NCI-H2107 (cell line): ENCODE measurements at regions not wholly inside any gene's neighbourhood (a gene's known extent, or its start where the extent isn't known, plus 50 kb on each side); places are given as distances from the start of the nearest gene placed in this dataset.
"Not testable (repeated sequence)": the region's sequence is repeated elsewhere in the genome, so short reads cannot be mapped to it uniquely, and the experiment has no call there.

Experiments used
- DNase-seq: peaks from one replicate; lab custom pipeline; 2025; lab: John Stamatoyannopoulos, UW

DNA sequence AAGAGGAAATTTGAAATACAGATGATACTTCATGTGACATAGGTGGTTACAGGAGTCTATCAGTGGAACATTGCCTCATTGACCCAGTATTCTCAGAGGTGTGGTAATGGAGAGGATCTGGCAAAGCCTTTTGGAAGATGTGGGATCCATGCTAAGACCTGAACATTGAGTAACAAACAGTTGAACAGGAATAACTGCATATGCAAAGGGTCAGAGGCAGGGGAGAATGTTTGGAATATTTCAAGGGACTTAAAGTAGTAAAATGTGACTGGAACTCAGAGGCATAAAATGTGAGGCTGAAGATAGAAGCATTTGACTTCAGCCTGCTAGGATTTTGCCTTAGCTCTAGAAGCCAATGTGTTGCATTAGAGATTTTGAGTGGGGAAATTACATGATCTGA, 300.2 kb upstream of the ETAA1 start:
- no peak for DNase-seq

DNA sequence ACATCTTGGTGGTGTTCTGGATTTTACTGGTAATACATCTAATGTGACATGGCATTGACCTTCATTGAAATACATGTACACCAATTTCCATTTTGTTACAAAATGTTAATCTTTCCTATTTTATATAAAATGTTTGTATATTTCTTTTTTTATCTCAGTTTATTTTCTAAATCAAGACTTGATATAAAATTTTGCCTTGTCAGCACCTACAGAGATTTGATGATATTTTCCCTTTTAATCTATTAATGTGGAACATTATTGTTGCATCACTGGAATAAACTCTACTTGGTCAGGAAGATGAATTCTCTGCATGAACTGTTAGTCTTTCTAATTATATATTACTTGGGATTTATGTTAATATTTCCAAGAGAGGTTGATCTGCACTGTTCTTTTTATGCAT, 294.0 kb upstream of the ETAA1 start:
- no peak for DNase-seq

DNA sequence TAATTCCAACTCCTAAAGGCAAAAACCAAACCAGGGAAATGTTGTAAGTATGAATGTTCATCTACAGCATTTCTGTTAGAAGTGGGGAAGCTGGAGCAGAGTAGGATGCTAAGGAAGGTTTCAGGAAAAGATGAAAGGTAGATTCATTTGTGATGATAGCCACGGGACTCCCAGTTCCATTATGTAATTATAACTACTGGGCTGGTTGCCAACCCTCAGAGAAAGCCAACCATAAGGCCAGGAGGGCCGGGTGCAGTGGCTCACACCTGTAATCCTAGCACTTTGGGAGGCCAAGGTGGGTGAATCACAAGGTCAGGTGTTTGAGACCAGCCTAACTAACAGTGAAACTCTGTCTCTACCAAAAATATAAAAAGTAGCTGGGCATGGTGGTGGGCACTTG, 288.9 kb upstream of the ETAA1 start:
- no peak for DNase-seq

DNA sequence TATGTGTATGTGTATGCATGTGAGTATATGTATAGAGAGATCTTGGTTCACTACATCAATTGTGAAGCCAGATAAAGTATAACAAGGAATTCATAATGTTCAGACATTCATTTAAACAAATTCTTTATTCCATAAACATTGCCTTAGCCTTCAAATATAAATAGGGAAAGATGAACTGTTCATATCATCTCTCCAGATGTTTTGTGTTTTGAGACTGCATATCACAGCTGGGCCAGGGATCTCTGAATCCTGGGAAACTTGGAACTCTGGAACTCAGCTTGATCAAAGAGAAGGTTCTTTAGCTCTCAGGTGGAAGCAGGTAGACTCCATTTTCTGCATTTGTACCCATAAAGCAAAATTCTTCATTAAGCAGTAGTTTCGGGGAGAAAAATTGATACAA, 272.6 kb upstream of the ETAA1 start:
- DNase-seq = no peak

DNA sequence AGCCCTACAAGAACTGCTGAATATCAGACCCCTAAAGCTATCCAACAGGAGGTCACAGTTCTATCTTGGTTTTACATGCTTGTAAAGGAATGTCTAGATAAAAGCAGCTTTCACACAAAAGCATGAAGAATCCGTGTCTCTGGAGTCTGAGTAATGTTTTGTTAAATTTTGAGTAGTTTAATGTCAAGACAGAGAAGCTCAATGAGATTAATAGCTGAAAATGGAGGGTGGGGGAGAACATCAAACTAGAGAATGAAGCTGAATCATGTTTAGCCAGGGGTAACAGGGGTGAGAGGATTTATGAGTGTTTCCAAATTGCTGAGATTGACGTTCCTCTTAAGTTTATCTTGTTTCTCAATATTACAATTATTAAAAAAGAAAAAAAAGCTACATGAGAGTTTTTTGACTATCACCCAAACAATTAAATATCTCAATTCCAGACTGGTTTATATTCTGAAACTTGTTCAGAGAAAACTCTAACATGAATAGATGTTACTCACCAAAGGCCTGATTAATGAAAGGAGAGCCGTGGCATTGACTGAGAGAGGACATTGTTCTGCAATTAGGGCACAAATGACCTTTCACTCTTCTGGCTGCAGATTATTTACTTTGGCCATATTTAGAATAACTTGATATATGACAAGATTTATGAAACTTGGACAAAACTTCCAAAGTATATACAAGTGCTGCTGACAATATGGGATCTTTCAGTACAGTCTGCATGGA, 266.4 kb upstream of the ETAA1 start:
- DNase-seq = no peak

DNA sequence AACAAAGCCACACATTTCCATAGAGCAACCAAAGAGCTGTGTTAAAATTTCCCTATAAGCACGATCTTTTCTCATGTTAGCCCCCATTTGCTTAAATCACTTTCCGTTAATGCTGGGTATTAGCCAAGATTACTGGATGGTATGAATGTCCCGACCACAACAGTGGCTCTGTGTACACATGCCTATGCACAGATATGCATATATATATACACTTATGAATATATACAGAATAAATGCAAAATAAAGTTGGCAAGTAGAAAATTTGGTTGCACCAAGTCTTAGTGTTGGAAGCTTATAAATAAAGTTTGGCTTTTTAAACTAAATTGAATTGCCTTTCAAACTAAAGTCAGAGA, 265.9 kb upstream of the ETAA1 start:
- no peak for DNase-seq

DNA sequence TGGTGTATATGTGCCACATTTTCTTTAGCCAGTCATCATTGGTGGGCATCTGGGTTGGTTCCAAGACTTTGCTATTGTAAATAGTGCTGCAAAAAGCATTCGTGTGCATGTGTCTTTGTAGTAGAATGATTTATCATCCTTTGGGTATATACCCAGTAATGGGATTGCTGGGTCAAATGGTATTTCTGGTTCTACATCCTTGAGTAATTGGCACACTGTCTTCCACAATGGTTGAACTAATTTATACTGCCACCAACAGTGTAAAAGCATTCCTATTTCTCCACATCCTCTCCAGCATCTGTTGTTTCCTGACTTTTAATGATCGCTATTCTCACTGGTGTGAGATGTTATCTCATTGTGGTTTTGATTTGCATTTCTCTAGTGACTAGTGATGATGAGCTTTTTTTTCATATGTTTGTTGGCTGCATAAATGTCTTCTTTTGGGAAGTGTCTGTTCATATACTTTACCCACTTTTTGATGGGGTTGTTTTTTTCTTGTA, 264.6 kb upstream of the ETAA1 start:
- not testable (repeated sequence) for DNase-seq

DNA sequence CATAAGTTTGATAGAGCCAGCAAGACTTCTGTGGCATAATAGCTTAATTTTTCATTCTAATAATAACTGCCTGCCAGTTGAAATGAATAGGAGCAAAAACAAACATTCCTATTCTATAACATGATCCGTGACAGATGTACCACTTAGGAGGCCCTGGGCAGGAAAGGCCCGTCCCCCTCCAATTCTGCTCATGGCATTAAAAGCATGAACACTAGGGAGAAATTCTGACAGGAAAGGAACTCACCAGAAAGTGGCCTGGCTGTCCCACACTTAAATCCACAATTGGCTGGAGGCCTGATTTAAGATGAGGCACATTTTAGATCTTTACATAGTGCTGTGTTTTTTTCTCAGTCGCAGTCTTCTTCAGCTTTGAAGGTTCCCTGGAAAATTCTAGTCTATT, 261.9 kb upstream of the ETAA1 start:
- DNase-seq = no peak

DNA sequence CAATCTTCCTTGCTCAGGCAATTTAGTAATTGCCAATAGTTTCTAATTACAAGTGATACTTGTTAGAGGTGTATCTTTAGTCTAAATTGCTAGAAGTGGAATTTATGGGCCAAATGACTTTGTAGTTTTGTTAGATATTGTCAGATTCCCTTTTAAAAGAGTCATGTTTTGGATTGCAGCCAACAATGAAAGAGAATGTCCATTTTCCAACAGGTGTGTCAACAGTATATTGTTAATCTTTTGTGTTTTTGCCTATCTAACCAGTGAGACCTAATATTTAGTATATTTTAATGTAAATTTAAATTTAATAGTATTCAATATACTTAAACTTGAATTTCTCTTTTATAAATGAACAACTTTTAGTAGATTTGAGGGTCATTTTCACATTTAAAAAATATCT, 259.4 kb upstream of the ETAA1 start:
- no peak for DNase-seq

DNA sequence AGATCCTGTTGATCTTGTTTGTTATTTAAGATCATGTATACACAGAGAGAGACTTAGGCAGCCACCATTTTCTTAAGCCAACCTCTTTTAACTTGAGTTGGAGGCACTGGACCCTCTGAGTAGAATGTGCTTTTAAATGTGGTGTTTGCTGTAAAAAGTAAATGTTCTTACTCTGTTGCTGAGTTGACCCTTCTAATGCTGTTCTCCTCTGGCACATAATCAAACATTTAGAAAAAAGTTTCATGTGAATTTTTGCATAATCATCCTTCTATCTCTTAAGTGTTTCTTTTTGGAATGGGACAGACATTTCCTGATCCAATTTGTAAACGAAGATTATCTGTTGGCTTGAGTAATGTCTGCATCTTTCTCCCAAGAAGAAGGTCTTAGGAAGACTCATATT, 255.1 kb upstream of the ETAA1 start:
- no peak for DNase-seq

DNA sequence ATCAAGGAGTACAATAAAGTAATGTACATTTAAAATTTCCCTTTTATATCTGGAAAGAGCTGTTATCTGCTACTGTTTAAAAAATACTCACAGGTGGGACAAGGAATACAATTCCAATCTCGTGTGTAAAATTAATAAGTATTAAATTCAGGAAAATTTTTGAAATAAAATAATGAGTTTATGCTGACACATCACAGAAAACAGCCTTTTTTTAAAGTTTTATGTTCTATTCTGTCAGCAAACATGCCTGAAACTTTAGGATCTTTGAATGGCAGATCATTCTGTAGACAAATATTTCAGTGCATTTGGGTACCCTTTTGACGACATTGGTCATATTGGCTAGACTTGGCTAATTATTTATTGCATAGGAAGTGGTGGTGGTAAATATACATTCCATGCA, 254.4 kb upstream of the ETAA1 start:
- DNase-seq = no peak

DNA sequence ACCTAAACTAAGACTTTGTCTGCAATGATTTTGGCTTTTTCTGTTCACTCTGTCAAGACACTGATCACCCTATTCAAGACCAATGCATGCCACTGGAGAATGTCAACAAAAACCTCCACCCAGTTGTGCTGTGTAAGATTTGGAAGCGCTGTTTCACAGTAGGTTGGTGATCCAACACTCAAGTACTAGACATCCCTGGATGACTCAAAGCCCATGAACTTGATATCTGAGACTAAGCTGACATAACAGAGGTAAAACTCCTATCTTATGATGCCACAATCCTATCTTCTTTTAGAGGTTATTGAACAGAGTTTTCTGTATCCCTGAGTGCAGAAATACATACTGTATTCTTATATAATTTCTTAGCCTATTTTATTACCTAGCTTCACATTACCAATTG, 251.3 kb upstream of the ETAA1 start:
- DNase-seq = no peak

DNA sequence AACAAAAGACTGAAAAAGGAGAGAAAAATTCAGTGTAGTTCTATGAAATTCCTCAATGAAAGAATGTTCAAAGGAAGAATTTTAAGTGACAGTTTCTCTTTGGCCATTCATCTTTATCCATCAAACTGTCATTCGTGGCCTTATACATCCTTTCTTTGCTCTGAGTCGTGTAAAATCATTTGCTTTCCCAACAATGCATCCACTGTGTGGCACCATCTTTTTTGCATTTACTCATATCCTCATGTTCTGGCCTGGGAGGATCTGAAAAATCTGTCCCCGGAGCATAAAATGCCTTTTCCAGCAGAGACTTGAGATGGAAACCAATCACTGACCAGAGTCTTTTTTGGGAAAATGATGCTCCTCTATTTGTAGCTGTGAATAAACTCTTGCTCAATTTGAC, 240.3 kb upstream of the ETAA1 start:
- DNase-seq = no peak

DNA sequence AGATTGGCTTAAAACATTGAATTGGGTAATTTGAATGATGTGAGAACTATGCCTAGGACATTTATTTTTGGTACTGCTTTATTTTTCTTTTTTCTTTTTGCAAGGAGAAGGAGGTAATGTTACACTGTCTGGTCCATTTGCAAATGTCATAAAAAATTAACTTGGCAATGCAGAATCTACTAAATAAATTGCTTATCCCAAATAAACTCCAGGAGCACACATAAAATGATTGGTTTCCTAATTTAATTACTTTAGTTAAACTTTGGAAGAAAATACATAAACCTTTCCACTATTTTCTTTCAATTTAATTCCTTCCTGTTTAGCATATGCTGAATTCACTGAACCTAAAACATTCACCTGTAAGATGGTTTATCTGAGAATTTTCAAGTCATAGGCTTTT, 238.4 kb upstream of the ETAA1 start:
- DNase-seq = no peak

DNA sequence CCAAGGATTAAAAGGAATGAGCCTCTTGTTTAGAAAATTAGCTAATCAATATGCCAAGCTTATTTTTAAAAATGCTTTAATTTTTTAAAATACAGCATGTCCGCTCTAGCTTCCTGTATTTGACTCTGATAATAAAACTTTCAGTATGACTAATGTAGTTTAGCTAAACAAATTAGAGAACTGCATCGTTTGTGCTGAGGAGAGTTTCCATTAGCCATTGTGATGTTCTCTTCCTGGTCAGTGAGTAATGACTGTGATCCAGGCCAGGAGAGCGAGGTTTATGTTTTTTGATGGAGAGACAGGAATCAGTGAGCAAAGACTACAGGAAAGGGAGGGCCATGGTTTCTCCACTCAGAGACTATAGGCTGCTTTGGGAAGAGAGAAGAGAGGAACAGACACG, 237.2 kb upstream of the ETAA1 start:
- no peak for DNase-seq

DNA sequence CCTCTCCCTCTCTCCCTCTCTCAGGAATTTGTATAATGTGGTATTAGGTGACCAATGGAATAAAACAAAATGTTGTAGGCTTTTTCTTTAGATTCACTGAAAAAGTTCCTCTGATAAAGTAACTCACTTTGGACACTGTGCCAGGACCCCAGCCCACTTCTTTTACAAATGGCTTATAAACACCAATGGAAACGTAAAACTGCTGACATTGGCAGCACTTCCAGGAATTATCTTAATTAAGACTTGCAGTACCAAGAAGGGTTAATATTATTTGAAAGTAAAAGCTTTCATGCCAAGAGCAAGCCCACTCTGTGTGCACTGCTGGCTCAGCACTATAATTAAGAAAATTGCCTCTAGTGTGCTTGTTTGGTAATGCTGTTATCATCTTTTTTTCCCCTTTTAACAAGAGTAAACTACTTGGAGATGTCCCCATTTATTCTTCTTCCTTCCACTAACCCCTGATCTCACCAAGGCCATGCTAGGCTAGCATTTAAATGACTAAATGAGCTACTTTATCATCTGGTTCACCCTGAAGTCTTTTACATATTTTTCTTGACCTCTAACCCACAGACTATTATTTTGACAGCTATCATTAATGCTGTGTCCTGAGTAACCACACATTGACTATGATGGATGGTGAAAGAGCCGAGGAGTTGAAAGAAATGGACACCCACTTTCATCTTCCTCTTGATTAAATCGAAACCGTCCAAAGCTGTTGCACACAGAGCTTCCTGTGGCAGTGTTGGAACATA, 232.2 kb upstream of the ETAA1 start:
- no peak for DNase-seq

DNA sequence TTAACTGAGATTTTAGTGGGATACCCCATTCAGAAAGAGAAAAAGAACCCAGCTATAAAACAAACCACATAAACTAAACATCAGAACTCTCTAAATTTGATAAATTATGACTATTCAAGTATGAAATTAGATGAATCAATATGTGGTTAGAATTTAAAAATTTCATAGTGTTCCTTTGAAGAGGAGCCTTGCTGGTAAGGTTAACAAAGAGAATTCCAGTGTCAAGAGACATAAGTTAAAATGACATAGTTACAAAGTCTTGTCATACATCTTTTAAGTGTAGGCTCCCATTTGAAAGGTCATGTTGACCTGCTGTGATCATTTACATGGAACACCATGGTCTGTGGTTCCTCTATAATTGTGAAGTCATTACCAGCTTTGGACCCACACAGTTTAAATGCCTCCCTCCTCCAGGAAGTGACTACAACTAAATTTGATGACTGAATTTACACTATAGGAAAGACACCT, 231.6 kb upstream of the ETAA1 start:
- no peak for DNase-seq

DNA sequence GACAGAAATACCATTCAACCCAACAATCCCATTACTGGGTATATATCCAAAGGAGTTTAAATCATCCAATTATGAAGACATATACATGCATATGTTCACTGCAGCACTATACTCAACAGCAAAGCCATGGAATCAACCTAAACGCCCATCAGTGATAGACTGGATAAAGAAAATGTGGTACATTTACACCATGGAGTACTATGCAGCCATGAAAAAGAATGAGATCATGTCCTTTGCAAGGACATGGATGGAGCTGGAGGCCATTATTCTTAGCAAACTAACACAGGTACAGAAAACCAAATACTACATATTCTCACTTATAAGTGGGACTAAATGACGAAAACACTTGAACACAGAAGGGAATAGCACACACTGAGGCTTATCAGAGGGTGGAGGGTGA, 230.6 kb upstream of the ETAA1 start:
- DNase-seq = not testable (repeated sequence)

DNA sequence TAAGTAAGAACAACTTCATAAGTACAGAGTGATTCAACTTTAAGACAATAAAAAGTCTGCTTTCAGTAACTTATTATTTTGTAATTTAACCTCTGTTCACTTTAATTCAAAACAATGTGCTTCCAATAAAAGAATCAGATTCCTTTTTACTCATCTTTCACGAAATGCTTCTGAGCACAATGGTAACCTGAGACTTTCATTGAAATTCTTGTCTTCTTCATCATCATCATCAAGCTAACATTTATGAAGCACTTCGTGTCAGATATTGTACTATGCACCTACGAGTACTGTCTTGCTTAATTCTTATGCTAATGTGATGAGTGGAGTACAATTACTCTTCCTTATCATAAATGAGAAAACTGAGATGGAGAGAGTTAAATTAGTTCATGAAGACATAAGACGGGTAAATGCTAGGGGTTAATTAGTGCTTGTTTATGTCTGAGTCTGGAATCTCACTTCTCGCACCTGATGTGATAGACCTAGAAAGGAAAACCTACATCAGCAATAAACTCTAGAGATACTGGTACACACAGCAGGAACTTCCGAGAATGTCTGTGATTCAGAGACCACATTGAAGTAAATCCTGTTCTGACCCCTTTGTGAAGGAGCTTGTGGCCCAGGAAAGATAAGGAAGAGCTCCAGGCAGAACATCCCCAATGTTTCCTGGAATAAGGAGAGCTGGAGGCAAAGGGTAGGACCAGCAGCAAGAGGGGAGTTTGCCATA, 227.6 kb upstream of the ETAA1 start:
- no peak for DNase-seq

DNA sequence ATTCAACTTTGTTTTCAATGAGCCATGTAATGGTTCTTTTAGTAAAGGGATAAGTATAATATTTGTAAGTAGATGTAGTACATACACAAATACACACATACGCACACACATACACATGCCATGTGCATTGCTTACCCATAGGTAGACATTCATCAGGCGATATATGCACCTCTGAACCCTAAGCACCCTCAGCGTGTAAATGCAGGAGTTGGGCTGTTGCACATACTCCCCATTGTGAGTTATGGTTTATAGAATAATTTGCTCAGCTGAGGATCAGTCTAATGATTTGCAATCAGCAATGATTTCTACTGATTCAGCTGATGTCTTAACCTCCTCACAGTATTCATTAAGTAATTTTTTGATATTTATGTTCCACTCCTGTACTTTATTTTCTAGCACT, 217.6 kb upstream of the ETAA1 start:
- no peak for DNase-seq

DNA sequence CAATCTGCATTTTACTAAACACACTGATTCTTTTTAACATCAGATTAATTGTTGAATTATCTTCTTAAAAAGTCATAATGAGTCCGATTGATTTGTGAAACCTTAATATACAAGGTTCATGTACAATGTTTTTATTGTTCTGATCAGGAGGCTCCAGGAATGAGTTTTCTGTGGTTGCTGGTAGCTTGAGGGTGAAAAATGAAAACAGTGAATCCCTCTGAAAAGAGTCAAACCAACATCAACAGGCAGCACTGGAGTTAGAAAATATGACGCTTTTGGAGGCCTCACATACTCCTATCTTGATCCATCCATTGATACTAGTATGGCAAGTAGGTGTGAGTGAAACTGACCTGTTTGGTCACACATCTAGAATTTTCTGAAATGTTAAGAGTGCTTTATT, 216.3 kb upstream of the ETAA1 start:
- no peak for DNase-seq

DNA sequence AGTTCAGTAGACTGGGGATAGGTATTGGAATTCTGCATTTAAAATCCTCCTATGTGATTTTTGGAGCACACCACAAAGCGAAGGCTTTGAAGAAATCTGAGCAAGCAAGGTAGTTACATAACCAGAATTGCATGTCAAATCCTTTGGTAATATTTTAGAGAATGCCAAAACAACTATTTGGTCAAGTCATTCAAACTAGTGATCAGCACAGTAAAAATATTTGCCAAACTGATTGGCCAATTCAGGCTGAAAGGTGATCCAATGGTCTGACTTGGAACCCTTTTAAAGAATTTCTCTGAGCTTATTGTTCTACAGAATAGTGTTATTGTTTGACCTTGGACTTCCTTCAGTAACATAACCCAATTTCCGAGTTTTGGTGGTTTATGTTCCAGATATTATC, 214.2 kb upstream of the ETAA1 start:
- no peak for DNase-seq

DNA sequence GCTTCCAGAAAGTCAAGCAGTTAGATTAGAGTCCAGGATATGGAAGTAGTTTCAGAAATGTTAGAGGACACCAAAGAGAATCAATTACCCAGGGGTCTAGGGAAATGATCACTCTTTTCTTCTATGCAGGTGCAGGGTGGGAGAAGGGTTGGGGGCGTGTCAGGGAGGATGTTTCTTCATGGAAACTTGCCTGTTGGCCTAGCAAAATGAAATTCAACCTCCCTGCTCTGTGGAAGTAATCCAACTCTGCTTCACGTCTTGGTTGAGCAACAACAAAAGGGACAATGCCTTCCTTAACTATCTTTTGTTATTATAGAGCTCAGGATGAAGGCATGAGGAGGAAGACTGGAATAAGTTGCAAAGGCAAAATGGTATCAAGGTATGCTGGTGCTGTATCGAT, 210.8 kb upstream of the ETAA1 start:
- no peak for DNase-seq
